ENCODE measurements at regions not wholly inside any gene's neighbourhood (a gene's known extent, or its start where the extent isn't known, plus 50 kb on each side); places are given as distances from the start of the nearest gene placed in this dataset.
"Not testable (repeated sequence)": the region's sequence is repeated elsewhere in the genome, so short reads cannot be mapped to it uniquely, and the experiment has no call there.

GRCh38 chr21:15559660-15560059, 170.1 kb upstream of the USP25 start:
- no peak for DNase-seq

DNA sequence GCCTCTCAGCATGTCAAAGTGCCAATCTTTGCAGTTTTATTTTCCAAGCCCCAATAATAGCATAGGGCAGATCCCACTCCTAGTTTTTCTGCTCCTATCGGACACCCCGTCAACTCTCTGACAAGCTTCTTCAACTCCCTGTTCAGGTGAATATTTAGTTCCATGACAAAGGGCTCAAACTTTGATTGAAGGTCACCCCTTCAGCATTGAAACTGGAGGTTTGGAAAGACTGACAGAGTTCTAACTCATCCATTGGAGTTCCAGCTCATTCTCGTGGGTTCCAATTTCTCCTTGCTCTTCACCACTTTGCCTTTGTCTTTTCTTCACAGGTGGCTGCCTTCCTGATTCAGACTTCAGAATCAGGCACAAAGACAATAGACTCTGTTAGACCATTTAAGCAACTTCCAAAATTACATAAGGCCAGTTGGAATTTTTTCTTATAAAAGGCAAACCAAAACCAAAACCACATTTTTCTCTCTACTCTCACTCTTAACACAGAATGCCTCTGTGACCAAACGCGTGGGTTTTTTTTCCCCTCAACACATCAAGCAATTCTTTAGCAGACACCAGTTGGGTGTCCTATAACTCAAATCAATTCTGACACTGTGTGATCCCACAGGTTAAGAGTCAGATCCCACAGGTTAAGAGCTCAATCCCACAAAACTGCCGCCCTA, 169.3 kb upstream of the USP25 start:
- DNase-seq: no peak

- no peak for DNase-seq
These were observed 167.0 kb upstream of the USP25 start for GRCh38 chr21:15562748-15563147.

DNA sequence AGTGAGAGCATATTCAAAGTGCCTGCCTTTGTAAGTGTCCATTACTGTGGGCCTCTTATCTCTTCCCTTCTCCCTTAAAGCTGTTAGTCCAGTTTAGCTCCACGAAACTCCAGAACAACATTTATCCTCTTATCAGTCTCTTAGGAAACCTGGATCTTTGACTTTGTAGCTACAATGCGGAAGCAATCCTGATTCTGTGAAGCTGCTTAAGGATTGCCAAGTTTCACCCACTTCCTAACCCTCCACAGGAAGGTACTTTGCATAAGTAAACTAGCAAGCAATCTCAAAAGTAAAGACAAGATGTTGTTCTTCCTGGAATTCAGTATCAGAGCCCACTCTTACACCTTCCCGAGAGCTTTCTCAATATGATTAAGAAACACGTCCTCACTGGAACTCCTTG, 164.9 kb upstream of the USP25 start:
- no peak for DNase-seq

DNA sequence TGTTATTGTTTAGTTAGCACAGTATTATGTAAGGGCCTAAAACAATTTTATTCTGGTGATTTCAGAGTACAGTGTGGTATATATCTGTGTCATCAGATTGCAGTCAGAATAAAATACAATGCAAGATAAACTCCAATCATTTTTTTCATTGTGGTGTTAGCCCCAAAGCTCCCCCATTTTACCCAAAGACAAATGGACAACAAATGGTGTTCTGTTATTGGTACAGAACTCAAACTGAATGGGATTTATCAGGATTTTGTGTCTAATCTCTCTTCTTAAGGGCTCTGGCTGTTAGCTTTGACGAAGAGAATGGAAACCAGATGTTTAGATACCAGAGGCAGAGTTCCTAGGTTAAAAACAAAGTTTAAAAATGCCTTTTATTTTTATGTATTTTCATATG, 163.1 kb upstream of the USP25 start:
- no peak for DNase-seq

- DNase-seq: no peak
These were observed 162.6 kb upstream of the USP25 start for GRCh38 chr21:15567191-15567590.

GRCh38 chr21:15568516-15568915, 161.3 kb upstream of the USP25 start:
- no peak for DNase-seq

GRCh38 chr21:15586752-15587427, 142.9 kb upstream of the USP25 start:
- no peak for DNase-seq

GRCh38 chr21:15592271-15592860, 137.4 kb upstream of the USP25 start:
- DNase-seq: no peak

DNA sequence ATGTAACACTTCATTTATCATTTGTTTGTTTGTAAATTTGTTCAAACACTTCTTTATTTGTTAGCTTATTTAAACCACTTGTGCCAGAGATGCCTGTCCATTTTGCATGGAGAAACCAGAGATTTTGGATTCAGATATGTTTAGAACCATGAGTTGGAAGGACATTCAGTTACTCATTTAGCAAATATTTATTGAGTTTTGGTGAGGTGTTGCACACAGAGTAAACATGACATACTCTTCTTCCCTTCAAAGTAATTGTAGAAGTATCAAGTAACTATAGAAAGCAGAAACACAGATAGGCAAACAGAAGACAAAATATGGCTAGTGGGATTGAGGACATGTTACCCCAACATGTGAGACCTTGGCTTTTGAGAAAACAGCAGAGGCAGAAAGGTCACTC, 136.8 kb upstream of the USP25 start:
- no peak for DNase-seq

DNA sequence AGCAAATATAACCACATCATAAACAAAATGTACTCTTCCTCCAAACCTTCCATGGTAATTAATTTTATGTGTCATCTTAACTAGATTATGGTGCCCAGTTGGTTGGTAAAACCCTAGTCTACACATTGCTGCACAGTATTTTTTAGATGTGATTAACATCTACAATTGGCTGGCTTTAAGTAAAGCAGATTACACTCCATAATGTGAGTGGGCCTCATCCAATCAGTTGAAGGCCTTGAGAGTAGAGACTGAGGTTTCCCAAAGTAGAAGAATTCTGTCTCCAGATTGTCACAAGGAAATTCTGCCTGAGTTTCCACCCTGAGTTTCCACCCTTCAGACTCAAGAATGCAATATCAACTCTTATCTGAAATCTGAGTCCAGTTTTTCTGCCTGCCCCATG, 128.4 kb upstream of the USP25 start:
- DNase-seq: no peak

GRCh38 chr21:15604413-15604812, 125.4 kb upstream of the USP25 start:
- no peak for DNase-seq

GRCh38 chr21:15614766-15615165, 115.0 kb upstream of the USP25 start:
- no peak for DNase-seq

- DNase-seq: no peak
These were observed 112.8 kb upstream of the USP25 start for GRCh38 chr21:15616864-15617574.

GRCh38 chr21:15617964-15618363, 111.8 kb upstream of the USP25 start:
- peak; percentile 19 for DNase-seq

DNA sequence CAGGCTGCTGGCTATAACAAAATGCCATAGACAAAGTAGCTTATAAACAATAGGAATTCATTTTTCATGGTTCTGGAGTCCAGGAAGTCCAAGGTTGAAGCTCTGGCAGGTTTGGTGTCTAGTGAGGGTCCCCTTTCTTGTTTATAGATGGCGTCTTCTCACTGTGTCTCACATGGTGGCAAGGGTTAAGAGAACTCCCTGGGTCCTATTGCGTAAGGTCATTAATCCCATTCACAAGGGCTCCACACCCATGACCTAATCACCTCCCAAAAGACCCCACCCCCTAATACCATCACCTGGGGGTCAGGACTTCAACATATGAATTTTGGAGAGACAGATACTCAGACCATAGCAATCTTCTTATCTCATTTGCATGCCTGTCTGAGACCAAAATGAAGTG, 108.9 kb upstream of the USP25 start:
- no peak for DNase-seq

- no peak for DNase-seq
These were observed 105.1 kb upstream of the USP25 start for GRCh38 chr21:15624646-15625045.

GRCh38 chr21:15625363-15625762, 104.4 kb upstream of the USP25 start:
- DNase-seq: no peak

DNA sequence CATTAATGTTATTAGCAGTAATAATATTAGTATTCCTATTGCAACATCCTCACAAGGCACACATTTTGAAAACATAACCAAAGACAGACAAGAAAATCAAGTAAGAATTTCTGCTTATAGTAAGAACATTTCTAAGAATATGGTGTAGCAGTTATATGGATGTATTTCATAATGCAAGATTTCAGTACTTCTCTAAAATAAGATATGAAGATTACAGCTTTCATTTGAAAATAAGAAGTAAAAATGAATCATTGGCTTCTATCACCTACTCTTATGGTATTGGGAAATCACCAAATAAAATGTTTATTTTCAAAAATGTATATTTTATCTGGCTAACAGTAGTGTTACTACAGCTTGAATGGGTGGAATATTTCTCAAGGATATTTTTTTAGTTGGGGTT, 103.8 kb upstream of the USP25 start:
- no peak for DNase-seq

DNA sequence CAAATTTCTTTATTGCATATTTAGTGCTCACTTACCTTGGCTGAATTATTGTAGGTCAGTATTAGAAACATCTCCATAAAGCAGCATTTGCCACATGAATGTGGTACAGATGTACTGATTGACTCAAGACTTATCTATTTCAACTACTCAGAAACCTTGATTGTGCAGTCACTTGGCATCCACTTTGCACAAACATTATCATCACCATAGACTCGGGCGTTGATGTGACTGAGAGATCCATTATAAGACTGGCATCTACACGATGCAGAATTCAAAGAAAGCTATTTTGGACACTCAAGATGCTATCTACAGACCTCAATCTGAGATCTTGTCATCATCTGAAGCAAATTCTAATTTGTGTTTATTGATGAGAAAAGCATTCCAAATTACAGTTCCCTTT, 102.8 kb upstream of the USP25 start:
- DNase-seq: no peak

DNA sequence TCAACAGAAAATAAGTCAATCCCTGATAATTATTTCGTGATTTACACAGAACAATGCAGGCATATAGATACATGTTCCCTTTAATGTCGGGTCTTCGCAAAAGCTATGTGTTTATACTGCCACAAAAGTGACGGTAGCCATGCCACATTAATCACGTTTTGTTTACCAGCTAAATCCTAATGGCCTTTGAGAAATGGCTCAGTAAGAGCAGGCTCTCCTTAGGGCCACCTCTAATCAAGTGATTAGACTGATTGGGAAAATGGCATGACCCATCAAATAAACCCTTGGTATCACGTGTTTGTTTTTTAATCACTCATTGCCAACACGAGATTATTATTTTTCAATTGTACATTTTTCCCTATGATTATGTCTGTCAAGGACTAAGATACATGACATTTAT, 102.0 kb upstream of the USP25 start:
- DNase-seq: no peak

- DNase-seq: no peak
These were observed 98.4 kb upstream of the USP25 start for GRCh38 chr21:15631342-15631741.

DNA sequence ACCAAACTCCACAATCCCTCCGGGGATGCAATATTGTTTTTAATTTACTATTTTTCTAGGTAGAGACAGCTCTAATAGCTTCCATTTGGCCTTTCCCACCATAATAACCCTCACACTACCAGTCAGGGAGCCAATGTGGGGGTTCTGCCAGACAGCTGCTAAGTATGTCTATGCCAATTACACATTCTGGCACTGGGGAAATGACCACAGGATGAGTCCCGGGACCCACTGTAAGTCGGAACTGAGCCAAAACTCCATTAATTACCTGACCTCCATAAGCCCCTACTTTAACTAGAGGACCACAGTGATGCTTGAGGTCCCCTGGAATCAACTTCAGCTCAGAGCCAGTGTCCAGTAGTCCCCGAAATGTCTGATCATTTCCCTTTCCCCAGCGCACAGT, 95.2 kb upstream of the USP25 start:
- DNase-seq: not testable (repeated sequence)
